HepG2 (cell line): ENCODE measurements at regions not wholly inside any gene's neighbourhood (a gene's known extent, or its start where the extent isn't known, plus 50 kb on each side); places are given as distances from the start of the nearest gene placed in this dataset.

ENCODE experiments used
- ATAC-seq: fragments of 200-7000 bp; cut with Tn5 transposase; 3 replicates; pipeline ENCODE4 v1.9.1; 2020; ENCODE audit warnings: mild to moderate bottlenecking, moderate library complexity
- BruUV-seq: library from RNA; stranded (reverse); fragments of 400-500 nt; replicated peaks from 2 replicates; lab custom pipeline; 2021; lab: Mats Ljungman, UMichigan
- CTCF ChIA-PET: fragments of 300-600 bp; formaldehyde crosslinking; extraction: SDS; loops from one replicate; lab custom pipeline; 2021; ENCODE audit warnings: low total read pairs, inconsistent platforms, low intra/inter-chr PET ratio; lab: Yijun Ruan, JAX
- POLR2A ChIA-PET: fragments of 350-600 bp; sonication (Branson Sonifier 250); formaldehyde crosslinking; loops from one replicate; lab custom pipeline; 2020; ENCODE audit warnings: antibody characterized with exemption, inconsistent platforms; lab: Yijun Ruan, JAX
- DNase-seq: peaks from one replicate; pipeline ENCODE4 v3.0.0-alpha.2; 2015; ENCODE audit warnings: low spot score
- FAIRE-seq: peaks from 3 replicates; lab custom pipeline; 2011; peaks lifted over from hg19 to GRCh38; lab: Jason Lieb, UNC
- H2AFZ ChIP-seq: one replicate; pipeline ENCODE4 v1.6.1; 2011; ENCODE audit warnings: low read length, inconsistent platforms
- H3K27ac ChIP-seq: fragments of 300-600 bp; 3 replicates; pipeline ENCODE4 v1.8.0; 2011; ENCODE audit warnings: mixed run types, mild to moderate bottlenecking, mixed read lengths, low read length, inconsistent platforms; ENCODE audit not compliant: insufficient read depth; ENCODE audit errors: extremely low read length
- H3K27me3 ChIP-seq, 2 experiments: fragments of 200-600 bp in 1 of 2; 2 replicates in 1 of 2; 3 replicates in 1 of 2; pipeline versions ENCODE4 v1.6.0 to v1.8.0; 2011; ENCODE audit warnings: low read length in 2 of 2, mild to moderate bottlenecking in 2 of 2, moderate library complexity in 2 of 2, inconsistent platforms in 1 of 2; ENCODE audit not compliant: insufficient read depth in 2 of 2, control insufficient read depth in 1 of 2
- H3K36me3 ChIP-seq, 2 experiments: fragments of 200-600 bp in 1 of 2; replicated peaks in 1 of 2; 2 replicates in 1 of 2; 3 replicates in 1 of 2; pipeline versions ENCODE4 v1.5.1 to v1.8.0; 2011; ENCODE audit warnings: low read length in 2 of 2, inconsistent platforms in 1 of 2; ENCODE audit not compliant: insufficient read depth in 2 of 2, control insufficient read depth in 1 of 2
- H3K4me1 ChIP-seq: 2 replicates; pipeline ENCODE4 v1.5.1; 2012; ENCODE audit warnings: low read length, inconsistent platforms; ENCODE audit not compliant: insufficient read depth
- H3K4me2 ChIP-seq: 2 replicates; pipeline ENCODE4 v1.6.0; 2011; ENCODE audit warnings: low read depth, low read length, inconsistent platforms
- H3K4me3 ChIP-seq, 3 experiments: fragments of 200-600 bp in 1 of 3; sonication (generic), shearing (Covaris generic) in 1 of 3; replicated peaks in 1 of 3; 2 replicates each; pipeline ENCODE4 v1.5.1; 2011 to 2016; ENCODE audit warnings: low read length in 3 of 3, inconsistent platforms in 2 of 3, low read depth in 2 of 3, mild to moderate bottlenecking in 2 of 3, control low read depth in 1 of 3, mixed read lengths in 1 of 3; ENCODE audit not compliant: insufficient read depth in 1 of 3
- H3K79me2 ChIP-seq: one replicate; pipeline ENCODE4 v1.6.1; 2011; ENCODE audit warnings: low read length, inconsistent platforms; ENCODE audit not compliant: insufficient read depth
- H3K9ac ChIP-seq: 2 replicates; pipeline ENCODE4 v1.6.0; 2011; ENCODE audit warnings: mild to moderate bottlenecking, low read depth, low read length, inconsistent platforms; ENCODE audit not compliant: insufficient read depth
- H3K9me3 ChIP-seq: 2 replicates; pipeline ENCODE4 v1.5.1; 2012; ENCODE audit warnings: mild to moderate bottlenecking, low read length
- H4K20me1 ChIP-seq: 2 replicates; pipeline ENCODE4 v1.6.0; 2011; ENCODE audit warnings: inconsistent platforms, mild to moderate bottlenecking, low read length, moderate library complexity; ENCODE audit not compliant: insufficient read depth
- AKAP8 ChIP-seq: sonication (generic); formaldehyde crosslinking; IDR thresholded peaks from 2 replicates; pipeline ENCODE4 v1.5.1; 2020; ENCODE audit warnings: mild to moderate bottlenecking, missing genetic modification reagents
- CENPBD1 ChIP-seq: sonication (generic); formaldehyde crosslinking; IDR thresholded peaks from 2 replicates; pipeline ENCODE4 v1.8.0; 2022; ENCODE audit warnings: missing genetic modification reagents, low read depth, mild to moderate bottlenecking, borderline replicate concordance
- CTCF ChIP-seq: sonication (generic); formaldehyde crosslinking; IDR thresholded peaks from 2 replicates; pipeline ENCODE4 v1.5.0; 2020; ENCODE audit warnings: mild to moderate bottlenecking, missing genetic modification reagents, moderate library complexity
- DNMT1 ChIP-seq: sonication (generic); formaldehyde crosslinking; IDR thresholded peaks from 2 replicates; pipeline ENCODE4 v1.5.1; 2020; ENCODE audit warnings: mild to moderate bottlenecking, missing genetic modification reagents
- ELF1 ChIP-seq: sonication (generic); formaldehyde crosslinking; IDR thresholded peaks from 2 replicates; pipeline ENCODE4 v1.4.0; 2020; ENCODE audit warnings: missing genetic modification reagents
- KDM5A ChIP-seq: fragments of 200-600 bp; sonication (generic); IDR thresholded peaks from 2 replicates; pipeline ENCODE4 v1.7.0; 2018; ENCODE audit warnings: antibody characterized with exemption, mild to moderate bottlenecking, low read length, borderline replicate concordance
- MLXIP ChIP-seq: sonication (generic); formaldehyde crosslinking; IDR thresholded peaks from 2 replicates; pipeline ENCODE4 v1.9.0; 2021; ENCODE audit warnings: missing genetic modification reagents, borderline replicate concordance
- SIN3B ChIP-seq: fragments of 150-350 bp; IDR thresholded peaks from 2 replicates; pipeline ENCODE4 v1.6.1; 2014; ENCODE audit warnings: low read length
- ZBTB25 ChIP-seq: IDR thresholded peaks from 2 replicates; pipeline ENCODE4 v1.6.1; 2018; ENCODE audit warnings: missing genetic modification reagents
- ZNF253 ChIP-seq: sonication (generic); formaldehyde crosslinking; IDR thresholded peaks from 2 replicates; pipeline ENCODE4 v1.8.0; 2022; ENCODE audit warnings: mild to moderate bottlenecking, missing genetic modification reagents, borderline replicate concordance
- ZNF512B ChIP-seq: sonication (generic); formaldehyde crosslinking; IDR thresholded peaks from 2 replicates; pipeline ENCODE4 v1.5.1; 2020; ENCODE audit warnings: missing genetic modification reagents, mild to moderate bottlenecking, borderline replicate concordance
- WGBS: methylation state at CpG from one replicate; pipeline ENCODE4 v1.1.6; 2017; ENCODE audit warnings: low lambda C conversion rate; 5-methylcytosine and 5-hydroxymethylcytosine counted together
- in situ Hi-C: cut with HindIII; loops from 2 replicates; pipeline ENCODE4 v1.10.0; 2017; ENCODE audit warnings: low pct_unique_long_range_greater_than_20kb; ENCODE audit not compliant: extremely low pct_ligation_motif_present
- intact Hi-C: fragments of 100-400 bp; cut with micrococcal nuclease; formaldehyde crosslinking; loops from one replicate; pipeline ENCODE4 v1.10.0; 2022; ENCODE audit not compliant: unreplicated experiment
- TF ChIP-seq, protein P1 (sequence below): sonication (generic); formaldehyde crosslinking; IDR thresholded peaks from 2 replicates; pipeline ENCODE4 v1.4.0; 2020; ENCODE audit warnings: missing genetic modification reagents
- TF ChIP-seq, protein P2 (sequence below): sonication (generic); formaldehyde crosslinking; IDR thresholded peaks from 2 replicates; pipeline ENCODE4 v1.4.0; 2020; ENCODE audit warnings: low read depth, mild to moderate bottlenecking, missing genetic modification reagents

DNA sequence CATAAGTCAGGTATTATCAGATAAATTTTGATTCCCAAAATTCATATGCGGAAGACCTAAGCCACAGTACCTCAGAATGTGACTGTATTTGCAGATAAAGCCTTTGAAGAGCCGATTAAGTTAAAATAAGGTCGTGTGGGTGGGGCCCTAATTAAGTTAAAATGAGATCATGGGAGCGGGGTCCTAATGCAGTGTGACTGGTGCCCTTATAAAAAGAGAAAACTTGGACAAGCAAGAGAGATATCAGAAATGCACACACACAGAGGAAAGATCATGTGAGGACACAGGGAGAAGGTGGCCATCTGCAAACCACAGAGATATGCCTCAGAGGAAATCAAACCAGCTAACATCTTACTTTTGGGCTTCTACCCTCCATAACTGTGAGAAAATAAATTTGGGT is 236.1 kb downstream of the FBXO8 start:
- no peak overlapping the region for H3K4me2 ChIP-seq
- H4K20me1 ChIP-seq: no peaks in the 10 kb centered on the region
- H2AFZ ChIP-seq: no peak overlapping the region
- CTCF ChIA-PET: no interaction called here
- H3K27ac ChIP-seq: no peak overlapping the region
- no peaks in the 10 kb centered on the region for H3K27me3 ChIP-seq
- no peak for FAIRE-seq
- POLR2A ChIA-PET: no interaction called here
- in situ Hi-C loops: no loop called here
- DNase-seq: no peak
- H3K9me3 ChIP-seq: no peaks in the 10 kb centered on the region
- no peak overlapping the region for H3K9ac ChIP-seq
- no peaks in the 10 kb centered on the region for H3K79me2 ChIP-seq
- intact Hi-C loops: no loop called here
- no peak overlapping the region for H3K4me3 ChIP-seq
- no peaks in the 10 kb centered on the region for H3K4me1 ChIP-seq
- BruUV-seq: no TSS peak
- no peak for ATAC-seq
- no peaks in the 10 kb centered on the region for H3K36me3 ChIP-seq
- 2% methylated on average over 4 of the region's 4 CpGs for WGBS
- TF ChIP-seq, protein P1, sequence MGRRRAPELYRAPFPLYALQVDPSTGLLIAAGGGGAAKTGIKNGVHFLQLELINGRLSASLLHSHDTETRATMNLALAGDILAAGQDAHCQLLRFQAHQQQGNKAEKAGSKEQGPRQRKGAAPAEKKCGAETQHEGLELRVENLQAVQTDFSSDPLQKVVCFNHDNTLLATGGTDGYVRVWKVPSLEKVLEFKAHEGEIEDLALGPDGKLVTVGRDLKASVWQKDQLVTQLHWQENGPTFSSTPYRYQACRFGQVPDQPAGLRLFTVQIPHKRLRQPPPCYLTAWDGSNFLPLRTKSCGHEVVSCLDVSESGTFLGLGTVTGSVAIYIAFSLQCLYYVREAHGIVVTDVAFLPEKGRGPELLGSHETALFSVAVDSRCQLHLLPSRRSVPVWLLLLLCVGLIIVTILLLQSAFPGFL (CRISPR knock-in tag): no peak
- TF ChIP-seq ZNF253 (CRISPR knock-in tag): no peak
- TF ChIP-seq DNMT1: no peak
- no peak for TF ChIP-seq ZNF512B (CRISPR knock-in tag)
- no peak for TF ChIP-seq CENPBD1
- TF ChIP-seq AKAP8: no peak
- no peak for TF ChIP-seq ZBTB25 (CRISPR knock-in tag)
- TF ChIP-seq, protein P2, sequence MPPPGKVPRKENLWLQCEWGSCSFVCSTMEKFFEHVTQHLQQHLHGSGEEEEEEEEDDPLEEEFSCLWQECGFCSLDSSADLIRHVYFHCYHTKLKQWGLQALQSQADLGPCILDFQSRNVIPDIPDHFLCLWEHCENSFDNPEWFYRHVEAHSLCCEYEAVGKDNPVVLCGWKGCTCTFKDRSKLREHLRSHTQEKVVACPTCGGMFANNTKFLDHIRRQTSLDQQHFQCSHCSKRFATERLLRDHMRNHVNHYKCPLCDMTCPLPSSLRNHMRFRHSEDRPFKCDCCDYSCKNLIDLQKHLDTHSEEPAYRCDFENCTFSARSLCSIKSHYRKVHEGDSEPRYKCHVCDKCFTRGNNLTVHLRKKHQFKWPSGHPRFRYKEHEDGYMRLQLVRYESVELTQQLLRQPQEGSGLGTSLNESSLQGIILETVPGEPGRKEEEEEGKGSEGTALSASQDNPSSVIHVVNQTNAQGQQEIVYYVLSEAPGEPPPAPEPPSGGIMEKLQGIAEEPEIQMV (CRISPR knock-in tag): no peak
- TF ChIP-seq KDM5A: no peak
- TF ChIP-seq SIN3B: no peak
- TF ChIP-seq CTCF (CRISPR knock-in tag): no peak
- no peak for TF ChIP-seq ELF1 (CRISPR knock-in tag)
- TF ChIP-seq MLXIP: no peak
